ENCODE measurements at regions not wholly inside any gene's neighbourhood (a gene's known extent, or its start where the extent isn't known, plus 50 kb on each side); places are given as distances from the start of the nearest gene placed in this dataset.

- H3K79me2 ChIP-seq (ENCODE audit: insufficient read depth, low read length): no peaks in the 10 kb centered on the region
- H3K27ac ChIP-seq (ENCODE audit: low read depth, low read length, poor library complexity, severe bottlenecking): peak overlapping the region; percentile 58
- H3K4me2 ChIP-seq (ENCODE audit: low read length): no peak overlapping the region
- no peaks in the 10 kb centered on the region for H3K27me3 ChIP-seq (ENCODE audit: insufficient read depth, low read length)
- peaks cover 53% of the 10 kb centered on the region for H3K4me1 ChIP-seq (ENCODE audit: insufficient read depth, low read length, severe bottlenecking)
- H4K20me1 ChIP-seq (ENCODE audit: insufficient read depth, low read length): no peaks in the 10 kb centered on the region
- no peaks in the 10 kb centered on the region for H3K9me3 ChIP-seq (ENCODE audit: low read length)
- no peaks in the 10 kb centered on the region for H3K36me3 ChIP-seq (ENCODE audit: insufficient read depth, low read length)
- no peak overlapping the region for H3K4me3 ChIP-seq (ENCODE audit: low read depth, low read length, poor library complexity, severe bottlenecking)
- no peak overlapping the region for H3K9ac ChIP-seq (ENCODE audit: low read length)
- H2AFZ ChIP-seq (ENCODE audit: low read length): no peak overlapping the region
- H3K9me2 ChIP-seq (ENCODE audit: low read depth, low read length): no peaks in the 10 kb centered on the region
- no peaks in the 10 kb centered on the region for H3F3A ChIP-seq (ENCODE audit: insufficient read depth, low read length)
- no peak for TF ChIP-seq EZH2 (IDR thresholded peaks at IDR 0.05; ENCODE audit: borderline replicate concordance, low read length)
- TF ChIP-seq CTCF (IDR thresholded peaks at IDR 0.05; ENCODE audit: low read length): no peak
Measured at GRCh38 chr6:22067671-22068070, 229.2 kb downstream of the PRL start.

GRCh38 chr6:22068561-22069305, 228.1 kb downstream of the PRL start:
- Histone ChIP-seq H3K9me2 (ENCODE audit: low read depth, low read length) (no peaks in the 10 kb centered on the region), H3K4me2 (ENCODE audit: low read length) (no peak overlapping the region), H3K36me3 (ENCODE audit: insufficient read depth, low read length) (no peaks in the 10 kb centered on the region)

GRCh38 chr6:22069306-22069800, 227.5 kb downstream of the PRL start:
- Histone ChIP-seq H3K9me3 (ENCODE audit: low read length) (no peaks in the 10 kb centered on the region), H2AFZ (ENCODE audit: low read length) (no peak overlapping the region), H3K4me3 (ENCODE audit: low read depth, low read length, poor library complexity, severe bottlenecking) (no peak overlapping the region), H3K9me2 (ENCODE audit: low read depth, low read length) (no peaks in the 10 kb centered on the region), H3K4me1 (ENCODE audit: insufficient read depth, low read length, severe bottlenecking) (peaks cover 36% of the 10 kb centered on the region), H3K27me3 (ENCODE audit: insufficient read depth, low read length) (no peaks in the 10 kb centered on the region), H3K36me3 (ENCODE audit: insufficient read depth, low read length) (no peaks in the 10 kb centered on the region), H4K20me1 (ENCODE audit: insufficient read depth, low read length) (no peaks in the 10 kb centered on the region), H3F3A (ENCODE audit: insufficient read depth, low read length) (no peaks in the 10 kb centered on the region), H3K27ac (ENCODE audit: low read depth, low read length, poor library complexity, severe bottlenecking) (no peak overlapping the region), H3K4me2 (ENCODE audit: low read length) (no peak overlapping the region), H3K79me2 (ENCODE audit: insufficient read depth, low read length) (no peaks in the 10 kb centered on the region), H3K9ac (ENCODE audit: low read length) (no peak overlapping the region)
- TF ChIP-seq CTCF (IDR thresholded peaks at IDR 0.05; ENCODE audit: low read length): no peak
- no peak for TF ChIP-seq EZH2 (IDR thresholded peaks at IDR 0.05; ENCODE audit: borderline replicate concordance, low read length)

More at GRCh38 chr6:22068561-22069305, 228.1 kb downstream of the PRL start:
- no peak for TF ChIP-seq EZH2 (IDR thresholded peaks at IDR 0.05; ENCODE audit: borderline replicate concordance, low read length)
- no peak for TF ChIP-seq CTCF (IDR thresholded peaks at IDR 0.05; ENCODE audit: low read length)
- Histone ChIP-seq H2AFZ (ENCODE audit: low read length) (no peak overlapping the region), H3K9me3 (ENCODE audit: low read length) (no peaks in the 10 kb centered on the region), H3K9ac (ENCODE audit: low read length) (no peak overlapping the region), H3K4me1 (ENCODE audit: insufficient read depth, low read length, severe bottlenecking) (peaks cover 42% of the 10 kb centered on the region), H3K79me2 (ENCODE audit: insufficient read depth, low read length) (no peaks in the 10 kb centered on the region), H3F3A (ENCODE audit: insufficient read depth, low read length) (no peaks in the 10 kb centered on the region), H3K27me3 (ENCODE audit: insufficient read depth, low read length) (no peaks in the 10 kb centered on the region), H3K27ac (ENCODE audit: low read depth, low read length, poor library complexity, severe bottlenecking) (no peak overlapping the region), H4K20me1 (ENCODE audit: insufficient read depth, low read length) (no peaks in the 10 kb centered on the region), H3K4me3 (ENCODE audit: low read depth, low read length, poor library complexity, severe bottlenecking) (no peak overlapping the region)

Measured in OCI-LY1 (cell line).